ENCODE measurements at regions not wholly inside any gene's neighbourhood (a gene's known extent, or its start where the extent isn't known, plus 50 kb on each side); places are given as distances from the start of the nearest gene placed in this dataset.

- in situ Hi-C loops (cut with MboI; ENCODE audit: low sequenced_read_pairs): loop anchor here (10.0 kb wide), 1 partner anchor 152 kb away; no protein-coding TSS in a partner anchor
These were observed 57.8 kb upstream of the RASSF3 start for GRCh38 chr12:64552510-64552909.

GRCh38 chr12:64553689-64554088 lies 56.6 kb upstream of the RASSF3 start:
- in situ Hi-C loops (cut with MboI; ENCODE audit: low sequenced_read_pairs): loop anchor here (10.0 kb wide), 1 partner anchor 151 kb away; no protein-coding TSS in a partner anchor

- in situ Hi-C loops (cut with MboI; ENCODE audit: low sequenced_read_pairs): loop anchor here (10.0 kb wide), 1 partner anchor 149 kb away; no protein-coding TSS in a partner anchor
These were observed 54.1 kb upstream of the RASSF3 start for GRCh38 chr12:64556231-64556630.

- in situ Hi-C loops (cut with MboI; ENCODE audit: low sequenced_read_pairs): loop anchor here (10.0 kb wide), 1 partner anchor 146 kb away; no protein-coding TSS in a partner anchor
These were observed 51.5 kb upstream of the RASSF3 start for GRCh38 chr12:64558754-64559153.

GRCh38 chr12:64560396-64561301 lies 49.6 kb upstream of the RASSF3 start:
- in situ Hi-C loops (cut with MboI; ENCODE audit: low sequenced_read_pairs): no loop called here
